DOHH2 (cell line): ENCODE measurements at regions not wholly inside any gene's neighbourhood (a gene's known extent, or its start where the extent isn't known, plus 50 kb on each side); places are given as distances from the start of the nearest gene placed in this dataset.

Source experiments
- H3F3A ChIP-seq: fragments of 200-600 bp; sonication (generic), shearing (Covaris generic); 2 replicates; pipeline ENCODE4 v1.6.0; 2016; ENCODE audit warnings: antibody characterized with exemption, mild to moderate bottlenecking; ENCODE audit not compliant: control insufficient read depth, insufficient read depth
- H3K27ac ChIP-seq: fragments of 200-600 bp; sonication (generic); 2 replicates; pipeline ENCODE4 v1.5.1; 2014; ENCODE audit warnings: low read depth, mild to moderate bottlenecking, low read length, moderate library complexity
- H3K27me3 ChIP-seq: fragments of 200-600 bp; sonication (generic); 2 replicates; pipeline ENCODE4 v1.6.1; 2014; ENCODE audit warnings: mild to moderate bottlenecking, low read length, mixed read lengths; ENCODE audit not compliant: control insufficient read depth
- H3K36me3 ChIP-seq: fragments of 200-600 bp; sonication (generic); 2 replicates; pipeline ENCODE4 v1.6.1; 2014; ENCODE audit warnings: mild to moderate bottlenecking, low read length, moderate library complexity, mixed read lengths; ENCODE audit not compliant: control insufficient read depth
- H3K4me1 ChIP-seq: fragments of 200-600 bp; sonication (generic); 2 replicates; pipeline ENCODE4 v1.6.1; 2014; ENCODE audit warnings: mild to moderate bottlenecking, low read length, mixed read lengths; ENCODE audit not compliant: control insufficient read depth
- H3K4me2 ChIP-seq: fragments of 200-600 bp; sonication (generic); 2 replicates; pipeline ENCODE4 v1.6.0; 2014; ENCODE audit warnings: mild to moderate bottlenecking, low read length, moderate library complexity
- H3K4me3 ChIP-seq: fragments of 200-600 bp; sonication (generic); 2 replicates; pipeline ENCODE4 v1.5.1; 2014; ENCODE audit warnings: mild to moderate bottlenecking, low read length, mixed read lengths
- H3K79me2 ChIP-seq: fragments of 200-600 bp; sonication (generic); 2 replicates; pipeline ENCODE4 v1.6.1; 2014; ENCODE audit warnings: mild to moderate bottlenecking, low read length, mixed read lengths; ENCODE audit not compliant: control insufficient read depth
- H3K9me2 ChIP-seq: fragments of 200-600 bp; sonication (generic); replicated peaks from 2 replicates; pipeline ENCODE4 v1.6.1; 2014; ENCODE audit warnings: mild to moderate bottlenecking, low read length, mixed read lengths; ENCODE audit not compliant: control insufficient read depth
- H3K9me3 ChIP-seq: fragments of 200-600 bp; sonication (generic); 2 replicates; pipeline ENCODE4 v1.6.1; 2014; ENCODE audit warnings: antibody characterized with exemption, low read length, mixed read lengths; ENCODE audit not compliant: control insufficient read depth, insufficient read depth
- H4K20me1 ChIP-seq: fragments of 200-600 bp; sonication (generic); 2 replicates; pipeline ENCODE4 v1.6.0; 2014; ENCODE audit warnings: low read depth, mild to moderate bottlenecking, antibody characterized with exemption, low read length, moderate library complexity; ENCODE audit not compliant: control insufficient read depth, insufficient read depth
- CTCF ChIP-seq: fragments of 200-600 bp; sonication (generic); IDR thresholded peaks from one replicate; pipeline ENCODE4 v1.5.1; 2014; ENCODE audit warnings: antibody characterized with exemption, mild to moderate bottlenecking, low read depth, low read length; ENCODE audit not compliant: poor library complexity, severe bottlenecking
- EZH2phosphoT487 ChIP-seq: fragments of 200-600 bp; sonication (generic); IDR thresholded peaks from 2 replicates; pipeline ENCODE4 v1.6.1; 2017; ENCODE audit warnings: borderline replicate concordance, mild to moderate bottlenecking, antibody characterized with exemption, low read length, moderate library complexity, mixed read lengths

- no peaks in the 10 kb centered on the region for H4K20me1 ChIP-seq
- no peak overlapping the region for H3K27ac ChIP-seq
- no peak overlapping the region for H3K4me2 ChIP-seq
- no peaks in the 10 kb centered on the region for H3K79me2 ChIP-seq
- no peaks in the 10 kb centered on the region for H3K36me3 ChIP-seq
- H3K4me3 ChIP-seq, result no peak overlapping the region
- TF ChIP-seq EZH2phosphoT487, result no peak
- no peak for TF ChIP-seq CTCF
- H3F3A ChIP-seq, result no peaks in the 10 kb centered on the region
- no peaks in the 10 kb centered on the region for H3K9me2 ChIP-seq
- H3K4me1 ChIP-seq, result no peaks in the 10 kb centered on the region
- no peaks in the 10 kb centered on the region for H3K9me3 ChIP-seq
- H3K27me3 ChIP-seq, result no peaks in the 10 kb centered on the region
Measured at GRCh38 chr12:126889501-126889900, 1377.5 kb upstream of the TMEM132C start.

- no peak for TF ChIP-seq CTCF
- no peak for TF ChIP-seq EZH2phosphoT487
- no peaks in the 10 kb centered on the region for H3F3A ChIP-seq
- H3K4me3 ChIP-seq, result no peak overlapping the region
- H3K27ac ChIP-seq, result no peak overlapping the region
- no peaks in the 10 kb centered on the region for H3K36me3 ChIP-seq
- H3K4me1 ChIP-seq, result no peaks in the 10 kb centered on the region
- H3K4me2 ChIP-seq, result no peak overlapping the region
- no peaks in the 10 kb centered on the region for H3K27me3 ChIP-seq
- no peaks in the 10 kb centered on the region for H3K9me3 ChIP-seq
- no peaks in the 10 kb centered on the region for H4K20me1 ChIP-seq
- no peaks in the 10 kb centered on the region for H3K79me2 ChIP-seq
- no peaks in the 10 kb centered on the region for H3K9me2 ChIP-seq
Measured at GRCh38 chr12:126890097-126890496, 1376.9 kb upstream of the TMEM132C start.

GRCh38 chr12:126891789-126892188 lies 1375.2 kb upstream of the TMEM132C start:
- H3K9me2 ChIP-seq, result no peaks in the 10 kb centered on the region

More at GRCh38 chr12:126891789-126892188, 1375.2 kb upstream of the TMEM132C start:
- TF ChIP-seq CTCF (no peak), EZH2phosphoT487 (no peak)
- Histone ChIP-seq H3F3A (no peaks in the 10 kb centered on the region), H3K27me3 (no peaks in the 10 kb centered on the region), H3K9me3 (no peaks in the 10 kb centered on the region), H3K36me3 (no peaks in the 10 kb centered on the region), H4K20me1 (no peaks in the 10 kb centered on the region), H3K27ac (no peak overlapping the region), H3K4me1 (no peaks in the 10 kb centered on the region), H3K79me2 (no peaks in the 10 kb centered on the region), H3K4me2 (no peak overlapping the region), H3K4me3 (no peak overlapping the region)
